Esophagus squamous epithelium (tissue), 5 donors: ENCODE measurements at regions not wholly inside any gene's neighbourhood (a gene's known extent, or its start where the extent isn't known, plus 50 kb on each side); places are given as distances from the start of the nearest gene placed in this dataset.

Experiments
- DNase-seq: peaks from one replicate; lab custom pipeline; 2025; lab: John Stamatoyannopoulos, UW
- H3K27ac ChIP-seq, 4 donors: fragments of 200-600 bp; sonication (generic); one replicate each; pipeline ENCODE4 v1.5.1; 2016 to 2019; ENCODE audit warnings: mild to moderate bottlenecking in 1 of 4
- H3K27me3 ChIP-seq, 4 donors: fragments of 200-600 bp; sonication (generic); 1 replicate in 3 of 4; 2 replicates in 1 of 4; pipeline versions ENCODE4 v1.5.1 to v1.6.0; 2017 to 2021; ENCODE audit warnings: antibody characterized with exemption in 1 of 4
- H3K36me3 ChIP-seq, 3 donors: fragments of 200-600 bp; sonication (generic); one replicate each; pipeline ENCODE4 v1.5.1; 2016 to 2019
- H3K4me1 ChIP-seq, 3 donors: fragments of 200-600 bp; sonication (generic); one replicate each; pipeline ENCODE4 v1.5.1; 2017 to 2019
- H3K4me3 ChIP-seq, 4 donors: fragments of 200-600 bp; sonication (generic); 1 replicate in 3 of 4; 2 replicates in 1 of 4; pipeline ENCODE4 v1.5.1; 2016 to 2019; ENCODE audit warnings: mild to moderate bottlenecking in 2 of 4, moderate library complexity in 1 of 4
- H3K9me3 ChIP-seq, 3 donors: fragments of 200-600 bp; sonication (generic); one replicate each; pipeline ENCODE4 v1.5.1; 2016 to 2019
- CTCF ChIP-seq, 6 experiments: fragments of 450-650 bp in 4 of 6; fragments of 200-600 bp in 2 of 6; sonication (generic) in 2 of 6; IDR thresholded peaks; one replicate each; pipeline ENCODE4 v1.5.1; 2016 to 2019; ENCODE audit warnings: antibody characterized with exemption in 6 of 6, mild to moderate bottlenecking in 4 of 6, moderate library complexity in 4 of 6
- POLR2A ChIP-seq, 4 donors: fragments of 450-650 bp; IDR thresholded peaks; one replicate each; pipeline ENCODE4 v1.6.1; 2017; ENCODE audit warnings: antibody characterized with exemption in 4 of 4, mild to moderate bottlenecking in 4 of 4, moderate library complexity in 3 of 4
- WGBS, 2 donors: methylation state at CpG; one replicate each; pipeline ENCODE4 v1.1.5; 2018; 5-methylcytosine and 5-hydroxymethylcytosine counted together
- intact Hi-C: fragments of 100-400 bp; cut with DNase I; formaldehyde crosslinking; loops from one replicate; pipeline ENCODE4 v1.15.0; 2022
- donor health status: DM: yes; HTN: yes; CAD: no.

GRCh38 chr3:181610973-181611265, 100.8 kb upstream of the SOX2 start:
- no peak for TF ChIP-seq POLR2A (IDR thresholded peaks at IDR 0.05)
- no peak for TF ChIP-seq CTCF (IDR thresholded peaks at IDR 0.05)
- Histone ChIP-seq H3K27ac (no peak overlapping the region), H3K27me3 (no peaks in the 10 kb centered on the region), H3K4me1 (no peaks in the 10 kb centered on the region), H3K9me3 (no peaks in the 10 kb centered on the region), H3K36me3 (no peaks in the 10 kb centered on the region), H3K4me3 (no peak overlapping the region)
- intact Hi-C loops: no loop called here
- no peak for DNase-seq
- WGBS, 2 donors: 72 to 74% methylated on average over 2 of the region's 2 CpGs

GRCh38 chr3:181610083-181610972, 101.4 kb upstream of the SOX2 start:
- no peak overlapping the region for H3K27ac ChIP-seq
- WGBS, 2 donors: 56 to 64% methylated on average over 4 of the region's 4 CpGs
- H3K9me3 ChIP-seq: no peaks in the 10 kb centered on the region

GRCh38 chr3:181609030-181609767, 102.5 kb upstream of the SOX2 start:
- 58 to 72% methylated on average over 1 of the region's 1 CpG for WGBS, 2 donors
- Histone ChIP-seq H3K27me3 (no peaks in the 10 kb centered on the region), H3K9me3 (no peaks in the 10 kb centered on the region), H3K27ac (no peak overlapping the region), H3K4me1 (no peaks in the 10 kb centered on the region), H3K4me3 (no peak overlapping the region), H3K36me3 (no peaks in the 10 kb centered on the region)
- no peak for TF ChIP-seq CTCF (IDR thresholded peaks at IDR 0.05)
- no peak for TF ChIP-seq POLR2A (IDR thresholded peaks at IDR 0.05)
- intact Hi-C loops: no loop called here
- no peak for DNase-seq

More at GRCh38 chr3:181610083-181610972, 101.4 kb upstream of the SOX2 start:
- no peak for TF ChIP-seq POLR2A (IDR thresholded peaks at IDR 0.05)
- TF ChIP-seq CTCF (IDR thresholded peaks at IDR 0.05): no peak
- H3K36me3 ChIP-seq: no peaks in the 10 kb centered on the region
- H3K4me1 ChIP-seq: no peaks in the 10 kb centered on the region
- no peak overlapping the region for H3K4me3 ChIP-seq
- intact Hi-C loops: no loop called here
- no peaks in the 10 kb centered on the region for H3K27me3 ChIP-seq
- no peak for DNase-seq

GRCh38 chr3:181604267-181604666, 107.5 kb upstream of the SOX2 start:
- no peaks in the 10 kb centered on the region for H3K27me3 ChIP-seq
- WGBS, 2 donors: 82 to 97% methylated on average over 3 of the region's 3 CpGs
- DNase-seq: no peak

More at GRCh38 chr3:181604267-181604666, 107.5 kb upstream of the SOX2 start:
- no peak for TF ChIP-seq CTCF (IDR thresholded peaks at IDR 0.05)
- TF ChIP-seq POLR2A (IDR thresholded peaks at IDR 0.05): no peak
- H3K27ac ChIP-seq: no peak overlapping the region
- H3K4me3 ChIP-seq: no peak overlapping the region
- H3K36me3 ChIP-seq: no peaks in the 10 kb centered on the region
- H3K9me3 ChIP-seq: no peaks in the 10 kb centered on the region
- intact Hi-C loops: no loop called here
- no peaks in the 10 kb centered on the region for H3K4me1 ChIP-seq
